ENCODE measurements at regions not wholly inside any gene's neighbourhood (a gene's known extent, or its start where the extent isn't known, plus 50 kb on each side); places are given as distances from the start of the nearest gene placed in this dataset.
"Not testable (repeated sequence)": the region's sequence is repeated elsewhere in the genome, so short reads cannot be mapped to it uniquely, and the experiment has no call there.

GRCh38 chr10:52368725-52369124 is 54.6 kb downstream of the DKK1 start:
- TF ChIP-seq POLR2A (IDR thresholded peaks at IDR 0.05) (no peak), CTCF (IDR thresholded peaks at IDR 0.05 in 4 of 5, conservative IDR thresholded peaks at IDR 0.05 in 1 of 5) (no peak)
- no peak overlapping the region for H3K4me3 ChIP-seq
- in situ Hi-C loops (cut with MboI; ENCODE audit: low sequenced_read_pairs in 4 of 4) (no loop called here), intact Hi-C loops (cut with DNase I; ENCODE audit: low total_unique reads) (no loop called here)
- no peaks in the 10 kb centered on the region for H3K4me1 ChIP-seq
- no peak for DNase-seq
- H3K9me3 ChIP-seq, result no peaks in the 10 kb centered on the region
- no peaks in the 10 kb centered on the region for H3K27me3 ChIP-seq
- no peaks in the 10 kb centered on the region for H3K36me3 ChIP-seq
- ATAC-seq, result no peak
- H3K27ac ChIP-seq, result no peak overlapping the region

GRCh38 chr10:52374207-52374606 is 60.1 kb downstream of the DKK1 start:
- H3K27ac ChIP-seq; intact Hi-C loops (cut with DNase I; ENCODE audit: low total_unique reads); H3K4me1 ChIP-seq; H3K4me3 ChIP-seq; ATAC-seq; in situ Hi-C loops (cut with MboI; ENCODE audit: low sequenced_read_pairs in 4 of 4); DNase-seq; H3K36me3 ChIP-seq; H3K9me3 ChIP-seq; H3K27me3 ChIP-seq: not testable (repeated sequence)

- Histone ChIP-seq H3K36me3 (no peaks in the 10 kb centered on the region), H3K4me3 (no peak overlapping the region), H3K4me1 (no peaks in the 10 kb centered on the region), H3K9me3 (no peaks in the 10 kb centered on the region), H3K27me3 (no peaks in the 10 kb centered on the region), H3K27ac (no peak overlapping the region)
- in situ Hi-C loops (cut with MboI; ENCODE audit: low sequenced_read_pairs in 4 of 4), result no loop called here
- TF ChIP-seq POLR2A (IDR thresholded peaks at IDR 0.05), result no peak
- TF ChIP-seq CTCF (IDR thresholded peaks at IDR 0.05 in 4 of 5, conservative IDR thresholded peaks at IDR 0.05 in 1 of 5), result no peak
- ATAC-seq (no peak), DNase-seq (no peak)
- intact Hi-C loops (cut with DNase I; ENCODE audit: low total_unique reads), result no loop called here
Measured at GRCh38 chr10:52376694-52377354, 62.7 kb downstream of the DKK1 start.

GRCh38 chr10:52378124-52378523 is 64.0 kb downstream of the DKK1 start:
- in situ Hi-C loops (cut with MboI; ENCODE audit: low sequenced_read_pairs in 4 of 4), result no loop called here
- no peaks in the 10 kb centered on the region for H3K36me3 ChIP-seq
- ATAC-seq (no peak), DNase-seq (no peak)
- H3K27ac ChIP-seq, result no peak overlapping the region
- H3K4me1 ChIP-seq, result no peaks in the 10 kb centered on the region
- TF ChIP-seq CTCF (IDR thresholded peaks at IDR 0.05 in 4 of 5, conservative IDR thresholded peaks at IDR 0.05 in 1 of 5) (no peak), POLR2A (IDR thresholded peaks at IDR 0.05) (no peak)
- H3K4me3 ChIP-seq, result no peak overlapping the region
- no peaks in the 10 kb centered on the region for H3K27me3 ChIP-seq
- H3K9me3 ChIP-seq, result no peaks in the 10 kb centered on the region
- intact Hi-C loops (cut with DNase I; ENCODE audit: low total_unique reads), result no loop called here

- in situ Hi-C loops (cut with MboI; ENCODE audit: low sequenced_read_pairs in 4 of 4), result no loop called here
- no peak for ATAC-seq
- no peak overlapping the region for H3K4me3 ChIP-seq
- H3K4me1 ChIP-seq, result no peaks in the 10 kb centered on the region
- no peak for DNase-seq
- no peaks in the 10 kb centered on the region for H3K9me3 ChIP-seq
- no peaks in the 10 kb centered on the region for H3K27me3 ChIP-seq
- intact Hi-C loops (cut with DNase I; ENCODE audit: low total_unique reads), result no loop called here
- no peak overlapping the region for H3K27ac ChIP-seq
- no peaks in the 10 kb centered on the region for H3K36me3 ChIP-seq
- TF ChIP-seq POLR2A (IDR thresholded peaks at IDR 0.05), result no peak
- TF ChIP-seq CTCF (IDR thresholded peaks at IDR 0.05 in 4 of 5, conservative IDR thresholded peaks at IDR 0.05 in 1 of 5), result no peak
Measured at GRCh38 chr10:52379287-52379686, 65.2 kb downstream of the DKK1 start.
